T-helper 17 cell (primary cell): ENCODE measurements at regions not wholly inside any gene's neighbourhood (a gene's known extent, or its start where the extent isn't known, plus 50 kb on each side); places are given as distances from the start of the nearest gene placed in this dataset.

Experiments
- ATAC-seq: fragments of 150-1000 bp; cut with Tn5 transposase; 2 replicates; pipeline ENCODE4 v1.10.0; 2021; ENCODE audit warnings: mild to moderate bottlenecking, moderate library complexity
- DNase-seq, 3 donors: peaks; one replicate each; pipeline versions ENCODE4 v3.0.0 to v3.0.0-alpha.2; 2020 to 2021
- H3K9me3 ChIP-seq: one replicate; pipeline ENCODE4 v1.7.0; 2013; ENCODE audit warnings: low read length, mild to moderate bottlenecking; ENCODE audit not compliant: control insufficient read depth, poor library complexity, severe bottlenecking
- H3K27ac Mint-ChIP-seq: one replicate; pipeline ENCODE4 v1.8.0; 2022; ENCODE audit warnings: mild to moderate bottlenecking, moderate library complexity, mixed read lengths
- H3K27me3 Mint-ChIP-seq: one replicate; pipeline ENCODE4 v1.8.0; 2022; ENCODE audit warnings: mixed read lengths
- H3K36me3 Mint-ChIP-seq: one replicate; pipeline ENCODE4 v1.8.0; 2022; ENCODE audit warnings: low read depth, mixed read lengths
- H3K4me1 Mint-ChIP-seq: one replicate; pipeline ENCODE4 v1.8.0; 2022; ENCODE audit warnings: mild to moderate bottlenecking, mixed read lengths
- H3K4me3 Mint-ChIP-seq: one replicate; pipeline ENCODE4 v1.8.0; 2022; ENCODE audit warnings: mild to moderate bottlenecking, moderate library complexity, mixed read lengths

- Mint-ChIP-seq H3K27me3 (no peaks in the 10 kb centered on the region), H3K36me3 (no peaks in the 10 kb centered on the region), H3K4me3 (no peak overlapping the region), H3K27ac (no peak overlapping the region), H3K4me1 (no peaks in the 10 kb centered on the region)
- no peak for ATAC-seq
- H3K9me3 ChIP-seq, result no peaks in the 10 kb centered on the region
- no peak for DNase-seq
These were observed 391.8 kb upstream of the DDI1 start for GRCh38 chr11:103644676-103645075.

GRCh38 chr11:103648054-103648453 is 388.4 kb upstream of the DDI1 start:
- no peaks in the 10 kb centered on the region for H3K36me3 Mint-ChIP-seq
- ATAC-seq (no peak), DNase-seq (no peak)
- no peak overlapping the region for H3K4me3 Mint-ChIP-seq
- no peaks in the 10 kb centered on the region for H3K27me3 Mint-ChIP-seq
- no peak overlapping the region for H3K27ac Mint-ChIP-seq
- no peaks in the 10 kb centered on the region for H3K4me1 Mint-ChIP-seq
- no peaks in the 10 kb centered on the region for H3K9me3 ChIP-seq

DNA sequence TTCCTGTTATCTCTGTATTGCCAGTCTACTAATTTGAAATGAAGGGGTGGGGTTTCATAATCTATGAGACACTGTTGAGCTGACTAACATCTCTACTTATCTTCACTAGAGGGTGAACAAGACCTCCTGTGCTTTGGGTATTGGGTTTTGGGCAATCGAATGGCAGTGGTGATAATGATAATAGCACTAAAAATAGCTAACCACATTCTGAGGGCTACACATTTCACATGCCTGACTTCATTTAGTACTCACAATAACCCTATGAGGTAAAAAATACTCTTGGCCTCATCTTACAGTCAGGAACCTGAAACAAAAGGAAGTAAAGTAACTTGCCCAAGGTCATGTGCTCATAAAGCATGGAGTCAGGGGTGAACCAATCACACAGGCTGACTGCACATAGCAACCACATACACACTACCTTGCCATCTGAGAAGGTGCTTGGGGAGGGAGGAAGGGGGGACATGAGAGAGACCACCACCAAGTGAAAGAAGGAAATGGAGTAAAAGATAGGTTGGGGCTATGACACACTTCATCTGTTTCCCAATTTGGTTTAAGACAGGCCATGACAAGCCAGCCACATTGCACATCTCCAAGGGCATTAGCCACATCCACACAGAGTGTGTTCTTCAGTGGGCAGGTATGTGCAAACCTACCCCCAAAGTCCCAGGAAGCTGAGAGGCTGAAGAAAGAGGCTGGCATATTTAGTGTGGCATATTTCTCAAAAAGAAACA is 387.6 kb upstream of the DDI1 start:
- no peak for ATAC-seq
- no peaks in the 10 kb centered on the region for H3K4me1 Mint-ChIP-seq
- H3K36me3 Mint-ChIP-seq, result no peaks in the 10 kb centered on the region
- no peaks in the 10 kb centered on the region for H3K27me3 Mint-ChIP-seq
- DNase-seq, result no peak
- H3K27ac Mint-ChIP-seq, result no peak overlapping the region
- H3K9me3 ChIP-seq, result no peaks in the 10 kb centered on the region
- H3K4me3 Mint-ChIP-seq, result no peak overlapping the region

DNA sequence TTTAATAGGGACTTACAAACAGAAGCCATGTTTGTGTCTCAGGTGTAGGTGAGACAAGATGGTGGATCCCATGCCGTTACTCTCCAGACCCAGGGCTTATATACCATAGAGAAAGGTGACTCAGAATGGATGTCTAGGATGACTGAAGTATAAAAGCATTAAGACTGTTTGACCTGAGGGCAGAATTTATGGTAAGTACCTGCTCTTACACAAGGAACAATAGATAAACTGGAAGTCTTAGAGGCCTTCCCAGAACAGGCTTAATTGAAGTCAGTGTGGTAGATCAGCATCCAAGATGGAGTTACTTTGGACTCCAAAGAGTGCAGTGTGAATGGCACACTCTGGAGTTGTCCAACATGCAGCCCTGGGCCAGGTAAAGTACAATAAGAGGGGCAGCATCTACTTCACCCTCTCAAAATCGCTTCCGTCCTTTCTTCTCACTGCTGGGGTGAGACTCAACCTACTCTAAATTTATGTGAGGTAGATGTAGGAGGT is 387.0 kb upstream of the DDI1 start:
- H3K4me1 Mint-ChIP-seq, result no peaks in the 10 kb centered on the region
- no peak for ATAC-seq

DNA sequence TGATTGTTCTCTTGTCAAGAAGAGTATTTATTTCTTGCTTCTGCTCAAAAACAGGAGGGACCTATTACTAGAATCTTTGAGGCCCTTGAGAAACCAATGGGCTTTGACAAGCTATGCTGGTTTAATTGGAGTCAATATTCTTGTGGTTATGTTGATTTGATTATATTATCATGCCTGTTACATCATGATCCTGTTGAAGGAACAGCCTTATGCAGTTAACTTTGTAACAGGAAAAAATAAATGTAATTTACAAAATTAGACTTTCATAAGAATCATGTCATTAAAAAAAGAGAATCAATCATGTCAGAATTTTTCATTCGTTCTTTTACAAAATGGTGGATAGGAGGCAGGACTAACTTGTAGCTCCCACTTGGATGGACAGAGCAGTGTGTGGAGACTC is 386.1 kb upstream of the DDI1 start:
- no peaks in the 10 kb centered on the region for H3K9me3 ChIP-seq
- Mint-ChIP-seq H3K27me3 (no peaks in the 10 kb centered on the region), H3K4me3 (no peak overlapping the region), H3K27ac (no peak overlapping the region), H3K4me1 (no peaks in the 10 kb centered on the region), H3K36me3 (no peaks in the 10 kb centered on the region)
- no peak for ATAC-seq
- DNase-seq, result no peak

More for the DNA sequence above, 387.0 kb upstream of the DDI1 start:
- H3K9me3 ChIP-seq, result no peaks in the 10 kb centered on the region
- H3K4me3 Mint-ChIP-seq, result no peak overlapping the region
- no peaks in the 10 kb centered on the region for H3K36me3 Mint-ChIP-seq
- no peak for DNase-seq
- no peaks in the 10 kb centered on the region for H3K27me3 Mint-ChIP-seq
- H3K27ac Mint-ChIP-seq, result no peak overlapping the region

DNA sequence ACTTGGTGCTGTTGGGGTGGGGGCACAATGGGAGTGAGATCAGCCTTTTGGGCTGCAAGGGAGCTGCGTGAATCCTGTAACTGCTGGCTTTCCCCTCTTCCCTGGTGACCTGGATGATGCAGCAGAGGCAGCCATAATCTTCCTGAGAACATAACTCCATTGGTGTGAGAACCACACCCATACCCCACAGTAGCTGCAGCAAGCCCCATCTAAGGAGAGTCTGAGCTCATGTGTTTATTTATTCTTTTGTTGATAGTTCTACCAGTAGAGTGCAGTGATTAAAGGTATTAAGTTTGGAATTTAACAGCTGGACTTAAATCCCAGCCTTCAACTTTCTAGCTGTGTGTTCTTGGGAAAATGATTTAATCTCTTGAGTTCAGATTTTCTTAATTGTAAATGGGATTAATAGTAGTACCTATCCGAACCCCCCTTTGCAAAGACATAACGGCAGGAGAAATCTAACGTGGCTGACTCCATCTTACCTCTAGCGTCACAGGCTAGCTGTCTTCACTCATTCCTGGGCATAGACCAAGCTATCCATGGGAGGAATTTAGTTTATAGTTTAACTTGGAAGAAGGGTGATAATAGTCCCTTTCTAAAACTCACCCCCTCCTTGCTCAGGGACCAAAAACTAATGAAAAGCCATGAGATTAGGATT is 385.0 kb upstream of the DDI1 start:
- H3K9me3 ChIP-seq, result no peaks in the 10 kb centered on the region
- no peak for DNase-seq
- Mint-ChIP-seq H3K27me3 (peaks cover 5% of the 10 kb centered on the region), H3K4me1 (no peaks in the 10 kb centered on the region), H3K4me3 (no peak overlapping the region), H3K36me3 (no peaks in the 10 kb centered on the region), H3K27ac (no peak overlapping the region)
- ATAC-seq, result no peak

GRCh38 chr11:103652013-103652412 is 384.4 kb upstream of the DDI1 start:
- no peaks in the 10 kb centered on the region for H3K9me3 ChIP-seq
- H3K27ac Mint-ChIP-seq, result no peak overlapping the region
- no peaks in the 10 kb centered on the region for H3K4me1 Mint-ChIP-seq
- DNase-seq (no peak), ATAC-seq (no peak)
- H3K36me3 Mint-ChIP-seq, result no peaks in the 10 kb centered on the region
- H3K27me3 Mint-ChIP-seq, result peaks cover 5% of the 10 kb centered on the region
- H3K4me3 Mint-ChIP-seq, result no peak overlapping the region

GRCh38 chr11:103656382-103656781 is 380.1 kb upstream of the DDI1 start:
- no peaks in the 10 kb centered on the region for H3K4me1 Mint-ChIP-seq
- H3K27ac Mint-ChIP-seq, result no peak overlapping the region
- no peak for ATAC-seq
- H3K4me3 Mint-ChIP-seq, result no peak overlapping the region
- H3K27me3 Mint-ChIP-seq, result peaks cover 11% of the 10 kb centered on the region
- H3K36me3 Mint-ChIP-seq, result no peaks in the 10 kb centered on the region
- no peaks in the 10 kb centered on the region for H3K9me3 ChIP-seq
- DNase-seq, result no peak

DNA sequence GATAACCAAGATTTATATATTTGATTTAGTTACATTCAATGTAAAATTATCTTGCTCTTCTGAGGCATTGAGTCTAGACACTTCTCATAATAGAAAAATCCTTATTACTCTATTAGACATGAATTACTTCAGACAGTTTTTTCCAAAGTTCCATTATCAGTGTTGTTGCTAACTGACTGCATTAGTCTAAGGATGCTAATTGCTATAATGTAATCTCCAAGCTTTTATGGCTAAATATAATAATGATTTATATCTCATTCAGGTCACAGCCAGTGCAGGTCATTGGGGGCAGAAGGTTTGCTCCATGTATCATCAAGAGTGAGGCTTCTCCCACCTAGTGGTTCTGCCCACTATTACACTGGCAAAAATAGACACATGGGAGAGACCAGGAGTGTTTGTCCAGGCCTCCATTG is 377.2 kb upstream of the DDI1 start:
- no peak overlapping the region for H3K27ac Mint-ChIP-seq
- no peaks in the 10 kb centered on the region for H3K9me3 ChIP-seq
- H3K4me3 Mint-ChIP-seq, result no peak overlapping the region
- H3K36me3 Mint-ChIP-seq, result no peaks in the 10 kb centered on the region
- peaks cover 5% of the 10 kb centered on the region for H3K4me1 Mint-ChIP-seq
- no peak for ATAC-seq
- no peak for DNase-seq
- H3K27me3 Mint-ChIP-seq, result peaks cover 11% of the 10 kb centered on the region

DNA sequence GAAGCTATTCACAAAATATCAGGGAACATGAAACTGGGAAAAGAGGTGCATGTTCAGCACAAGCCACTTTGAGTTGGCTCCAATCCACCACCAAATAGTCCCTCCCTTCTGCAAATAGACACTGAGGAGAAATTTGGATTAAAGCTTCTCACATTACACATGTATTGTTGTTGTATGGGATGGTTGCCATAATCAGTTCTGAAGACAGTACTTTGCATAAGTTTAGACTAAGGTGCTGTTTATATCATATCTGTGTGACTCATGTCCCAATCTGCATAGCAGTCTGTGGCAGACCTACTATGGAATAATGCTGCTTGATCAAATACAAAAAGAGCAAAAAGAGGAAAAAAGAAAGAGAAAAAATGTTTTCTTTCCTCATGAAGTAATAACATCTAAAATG is 376.7 kb upstream of the DDI1 start:
- ATAC-seq, result no peak
- H3K36me3 Mint-ChIP-seq, result no peaks in the 10 kb centered on the region
- no peaks in the 10 kb centered on the region for H3K9me3 ChIP-seq
- H3K27me3 Mint-ChIP-seq, result peaks cover 11% of the 10 kb centered on the region
- H3K27ac Mint-ChIP-seq, result no peak overlapping the region
- DNase-seq, result no peak
- H3K4me3 Mint-ChIP-seq, result no peak overlapping the region
- H3K4me1 Mint-ChIP-seq, result peaks cover 5% of the 10 kb centered on the region

DNA sequence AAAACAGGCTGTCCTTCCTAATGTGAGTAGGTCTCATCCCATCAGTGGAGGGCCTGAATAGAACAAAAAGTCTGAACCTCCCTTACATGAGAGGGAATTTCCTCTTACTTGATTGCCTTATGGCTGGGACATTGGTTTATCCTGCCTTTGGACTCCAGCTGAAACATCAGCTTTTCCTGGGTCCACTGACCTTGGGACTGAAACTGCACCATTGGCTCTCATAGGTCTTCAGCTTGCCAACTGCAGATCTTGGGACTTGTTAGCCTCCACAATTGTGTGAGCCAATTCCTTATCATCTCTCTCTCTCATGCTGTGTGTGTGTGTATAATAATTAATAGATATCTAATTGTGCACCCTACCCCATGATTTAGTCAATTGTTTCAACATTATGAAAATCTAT is 375.3 kb upstream of the DDI1 start:
- Mint-ChIP-seq H3K4me3 (no peak overlapping the region), H3K27ac (no peak overlapping the region), H3K36me3 (no peaks in the 10 kb centered on the region), H3K27me3 (peaks cover 6% of the 10 kb centered on the region), H3K4me1 (peaks cover 5% of the 10 kb centered on the region)
- H3K9me3 ChIP-seq, result no peaks in the 10 kb centered on the region
- ATAC-seq (no peak), DNase-seq (no peak)

DNA sequence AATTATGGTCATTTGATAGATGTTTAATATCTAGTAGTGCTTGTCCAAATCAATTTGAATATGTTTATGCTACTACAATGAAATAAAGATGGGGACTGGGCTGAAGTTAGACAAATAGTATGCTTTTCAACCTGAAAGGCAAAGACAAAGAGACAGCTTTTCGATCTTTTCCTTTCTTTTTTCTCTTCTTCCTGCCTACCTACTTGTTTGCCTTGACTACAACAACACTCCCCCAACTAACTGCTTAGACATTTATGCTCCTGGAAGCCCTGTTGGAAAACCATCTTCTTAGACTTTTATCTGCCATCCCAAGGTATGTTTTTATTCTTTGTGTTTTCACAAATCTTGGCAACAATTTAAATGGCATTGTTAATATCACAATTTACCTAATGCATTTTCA is 374.4 kb upstream of the DDI1 start:
- DNase-seq (no peak), ATAC-seq (no peak)
- no peak overlapping the region for H3K27ac Mint-ChIP-seq
- H3K4me1 Mint-ChIP-seq, result peaks cover 5% of the 10 kb centered on the region
- H3K36me3 Mint-ChIP-seq, result no peaks in the 10 kb centered on the region
- no peak overlapping the region for H3K4me3 Mint-ChIP-seq
- no peaks in the 10 kb centered on the region for H3K9me3 ChIP-seq
- H3K27me3 Mint-ChIP-seq, result peaks cover 6% of the 10 kb centered on the region

DNA sequence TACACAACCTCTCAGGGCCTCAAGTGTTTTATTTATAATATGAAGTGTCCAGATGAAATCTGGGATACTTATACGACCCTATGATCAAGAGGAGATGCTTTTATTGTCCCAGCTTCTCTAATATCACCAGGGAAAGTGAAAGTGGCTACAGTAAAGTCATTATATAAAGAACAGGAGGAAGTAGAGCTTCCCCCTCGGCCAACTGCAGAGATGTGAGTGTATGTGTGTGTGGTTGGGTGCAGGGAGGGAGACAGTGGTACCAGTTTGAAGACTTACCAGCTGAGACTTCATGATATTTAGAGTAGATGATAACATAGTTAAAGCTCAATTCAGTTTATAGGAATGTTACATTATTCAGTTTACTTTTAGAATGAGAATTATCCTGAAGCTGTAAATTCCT is 373.6 kb upstream of the DDI1 start:
- Mint-ChIP-seq H3K27ac (no peak overlapping the region), H3K36me3 (no peaks in the 10 kb centered on the region), H3K4me1 (peaks cover 5% of the 10 kb centered on the region), H3K4me3 (no peak overlapping the region), H3K27me3 (peaks cover 5% of the 10 kb centered on the region)
- no peak for ATAC-seq
- DNase-seq, result no peak
- H3K9me3 ChIP-seq, result no peaks in the 10 kb centered on the region

DNA sequence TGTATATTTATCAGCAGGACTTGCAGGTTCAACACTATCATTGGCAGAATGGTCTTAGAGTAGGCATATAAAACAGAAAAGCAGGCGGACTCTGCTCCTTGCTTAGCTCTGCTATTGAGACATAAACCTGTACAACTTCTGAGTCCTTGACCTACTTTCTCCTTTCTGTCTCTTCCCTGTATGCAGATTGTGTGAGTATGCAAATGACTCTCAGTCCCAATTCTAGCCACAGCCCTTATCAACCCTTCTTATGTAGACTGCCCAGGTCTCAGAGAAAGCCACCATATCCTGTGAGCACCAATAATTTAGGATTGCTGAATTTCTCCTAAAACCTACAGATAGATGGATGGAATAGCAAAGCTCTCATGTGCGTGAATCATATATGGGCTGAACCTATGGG is 367.6 kb upstream of the DDI1 start:
- H3K4me3 Mint-ChIP-seq, result no peak overlapping the region
- ATAC-seq (no peak), DNase-seq (no peak)
- H3K4me1 Mint-ChIP-seq, result no peaks in the 10 kb centered on the region
- no peaks in the 10 kb centered on the region for H3K9me3 ChIP-seq
- peaks cover 17% of the 10 kb centered on the region for H3K27me3 Mint-ChIP-seq
- H3K36me3 Mint-ChIP-seq, result no peaks in the 10 kb centered on the region
- H3K27ac Mint-ChIP-seq, result no peak overlapping the region
